KBM-7 (cell line): ENCODE measurements at regions not wholly inside any gene's neighbourhood (a gene's known extent, or its start where the extent isn't known, plus 50 kb on each side); places are given as distances from the start of the nearest gene placed in this dataset.
A peak's percentile ranks its signal among the peaks of the same experiment; 100 is the strongest.

Experiments
- DNase-seq: peaks from one replicate; pipeline ENCODE4 v3.0.0-alpha.2; 2015
- in situ Hi-C: fragments of 300-500 bp; cut with MboI; formaldehyde crosslinking; loops from 2 replicates; pipeline ENCODE4 v1.14.3; 2020; ENCODE audit warnings: low sequenced_read_pairs, low pct_unique_long_range_greater_than_20kb, mixed read lengths

DNA sequence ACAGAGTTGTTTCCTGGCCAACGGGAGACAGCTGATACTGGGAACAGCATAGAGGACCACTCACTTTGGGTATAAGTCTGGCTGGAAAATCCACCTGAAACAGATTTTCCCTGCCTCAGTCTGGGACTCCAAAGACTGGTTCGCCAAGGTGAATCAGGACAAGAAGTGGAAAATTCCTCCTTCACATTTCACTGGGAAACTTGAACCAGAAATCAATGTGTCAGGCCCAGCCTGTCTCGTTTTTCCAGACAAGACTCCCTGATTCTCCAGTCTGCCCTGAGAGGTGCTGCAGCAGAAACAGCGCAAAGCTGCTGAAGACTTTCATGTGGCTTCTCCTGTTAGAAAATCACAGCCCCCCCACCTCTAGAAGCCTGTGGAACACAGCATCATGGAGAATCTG, 269.8 kb downstream of the OPA1 start:
- in situ Hi-C loops = no loop called here
- DNase-seq = no peak

DNA sequence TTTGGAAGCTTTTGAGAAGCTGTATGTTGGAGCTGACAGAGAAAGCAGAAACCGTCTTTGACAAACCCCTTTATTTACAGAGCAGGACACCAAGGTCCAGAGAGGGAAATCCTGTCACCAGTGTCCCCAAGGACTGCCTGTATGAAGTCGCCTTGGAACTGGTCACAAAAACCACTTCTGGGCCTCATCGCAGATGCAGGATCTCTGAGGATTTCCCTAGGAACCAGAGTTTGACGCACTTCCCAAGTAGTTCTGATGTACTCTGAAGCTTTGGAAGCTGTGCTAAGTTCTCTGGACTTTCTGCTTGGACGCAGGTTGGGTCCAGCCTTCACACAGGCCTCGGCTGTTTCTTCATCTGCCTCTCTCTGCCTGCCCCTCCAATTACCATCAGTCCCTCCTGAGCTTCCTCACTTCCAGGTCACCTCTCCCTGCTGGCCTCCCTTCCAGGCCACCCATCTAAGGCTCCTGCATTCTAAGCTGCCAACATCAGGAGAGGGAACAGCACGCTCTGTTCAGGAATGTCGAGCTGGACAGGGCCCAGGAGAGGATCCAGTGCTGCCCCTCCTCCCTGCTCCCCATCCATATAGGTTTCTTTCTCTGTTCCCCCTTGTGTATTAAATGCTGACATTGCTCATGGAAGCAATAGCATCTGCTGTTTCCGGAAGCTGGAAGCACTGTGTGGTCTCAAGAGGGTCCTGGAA, 270.8 kb downstream of the OPA1 start:
- in situ Hi-C loops = no loop called here
- no peak for DNase-seq

DNA sequence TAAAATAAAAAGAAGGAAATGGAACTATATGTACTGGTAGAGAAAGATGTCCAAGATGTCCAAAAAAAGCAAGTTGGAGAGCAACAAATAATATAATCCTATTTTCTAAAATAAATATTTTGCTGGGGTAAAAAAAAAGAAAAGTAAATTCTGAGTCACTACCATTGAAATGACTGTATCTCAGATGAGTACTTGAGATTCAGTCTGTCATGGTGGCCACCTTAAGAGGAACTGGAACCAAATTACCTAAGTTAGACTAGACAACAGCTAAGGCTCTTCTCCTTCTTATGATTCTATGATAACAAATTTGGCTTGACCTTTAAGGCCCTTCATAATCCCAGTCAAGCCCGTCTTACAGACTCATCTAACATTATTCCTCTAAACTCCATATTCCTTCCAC, 270.6 kb upstream of the HES1 start:
- in situ Hi-C loops = no loop called here
- DNase-seq = no peak

DNA sequence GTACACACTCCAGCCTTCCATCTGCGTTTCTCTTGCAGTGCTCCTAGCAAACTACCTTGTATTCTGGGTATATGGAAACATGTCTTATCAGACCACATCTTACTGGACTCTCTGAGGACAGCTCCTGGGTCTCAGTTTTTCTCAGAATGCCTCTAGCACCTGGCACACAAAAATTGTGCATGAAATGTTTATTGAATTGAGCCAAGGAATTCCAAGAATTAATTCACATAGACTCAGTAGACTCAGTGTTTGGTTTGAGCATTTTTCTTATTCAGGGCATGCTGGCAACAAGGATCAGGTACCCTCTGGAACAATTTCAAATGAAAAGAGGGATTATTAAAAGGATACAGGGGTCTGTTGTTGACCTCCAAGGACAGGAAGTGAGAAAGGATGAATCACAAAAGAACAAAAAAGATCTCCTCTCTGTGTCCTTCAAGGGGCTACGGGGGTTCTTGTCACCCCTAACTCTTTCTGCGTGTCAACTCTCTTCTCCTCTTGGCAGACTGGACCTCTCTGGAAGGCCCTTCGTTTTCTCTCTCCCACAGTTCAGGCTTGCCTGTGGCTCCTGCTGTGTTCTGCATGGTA, 270.0 kb upstream of the HES1 start:
- in situ Hi-C loops = no loop called here
- no peak for DNase-seq

DNA sequence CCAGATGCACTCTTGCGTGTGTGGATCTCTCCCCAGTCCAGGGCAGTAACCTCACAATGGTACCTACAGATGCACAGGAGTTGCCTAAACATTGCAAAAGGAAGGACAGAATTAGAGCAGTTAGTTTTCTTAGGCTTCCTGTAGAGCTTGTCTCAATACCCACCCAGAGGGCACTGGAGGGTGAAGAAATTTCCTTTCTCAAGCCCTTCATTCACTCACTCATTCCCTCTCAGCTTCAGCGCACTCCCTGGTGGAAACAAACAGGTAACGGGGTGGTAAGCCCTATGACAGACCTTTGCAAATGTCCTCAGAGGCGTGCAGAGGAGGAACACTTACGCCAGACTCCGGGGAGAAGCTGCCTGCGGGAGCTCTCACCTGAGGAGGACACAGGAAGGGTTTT, 267.4 kb upstream of the HES1 start:
- in situ Hi-C loops = no loop called here
- DNase-seq = no peak

DNA sequence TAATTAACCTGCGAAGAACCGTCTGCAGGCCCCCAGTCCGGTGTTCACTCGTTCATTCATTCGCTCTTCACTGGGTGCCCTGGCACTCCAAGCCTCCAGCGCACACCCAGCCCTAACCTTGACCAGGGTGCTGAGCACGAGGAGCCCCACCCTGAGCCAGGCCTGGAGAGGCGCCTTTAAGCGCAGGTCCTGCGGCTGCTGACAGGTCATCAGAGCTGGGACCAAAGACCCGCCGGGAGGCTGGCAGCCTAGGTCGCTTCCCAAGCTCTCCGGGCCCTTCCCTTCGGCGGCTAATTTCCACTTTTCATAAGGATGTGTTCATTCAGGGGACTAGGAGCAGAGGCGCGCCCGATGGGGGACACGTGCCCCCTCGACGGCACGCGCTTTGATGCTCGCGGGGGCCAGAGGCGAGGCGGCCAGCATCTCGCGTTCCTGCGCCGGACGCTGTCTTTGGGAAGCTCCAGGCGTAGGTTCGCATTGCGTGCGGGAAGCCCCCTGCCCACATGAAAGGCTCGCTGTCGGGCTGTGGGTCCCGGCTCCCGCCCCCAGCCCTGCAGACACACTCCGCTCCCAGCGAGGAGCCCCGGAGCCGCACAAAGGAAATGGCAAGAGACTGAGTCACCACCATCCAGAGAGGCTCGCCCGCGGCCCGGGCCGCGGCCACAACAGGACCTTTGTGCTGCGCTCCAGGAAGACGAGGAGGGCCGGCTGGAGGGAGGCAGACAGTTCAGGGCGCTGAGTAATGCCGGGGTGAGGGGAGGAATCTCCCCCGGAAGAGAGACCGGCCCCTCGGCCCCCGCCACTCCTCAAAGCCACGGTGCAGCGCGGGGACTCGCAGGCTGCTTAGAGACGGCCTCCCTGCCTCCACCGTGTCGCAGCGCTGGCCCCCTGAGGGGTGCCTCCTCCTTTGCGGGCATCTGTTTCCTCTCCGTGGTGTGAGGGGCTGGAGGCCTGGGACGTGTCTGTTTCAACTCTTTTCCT, 266.4 kb upstream of the HES1 start:
- in situ Hi-C loops = no loop called here
- DNase-seq = peak; percentile 55

DNA sequence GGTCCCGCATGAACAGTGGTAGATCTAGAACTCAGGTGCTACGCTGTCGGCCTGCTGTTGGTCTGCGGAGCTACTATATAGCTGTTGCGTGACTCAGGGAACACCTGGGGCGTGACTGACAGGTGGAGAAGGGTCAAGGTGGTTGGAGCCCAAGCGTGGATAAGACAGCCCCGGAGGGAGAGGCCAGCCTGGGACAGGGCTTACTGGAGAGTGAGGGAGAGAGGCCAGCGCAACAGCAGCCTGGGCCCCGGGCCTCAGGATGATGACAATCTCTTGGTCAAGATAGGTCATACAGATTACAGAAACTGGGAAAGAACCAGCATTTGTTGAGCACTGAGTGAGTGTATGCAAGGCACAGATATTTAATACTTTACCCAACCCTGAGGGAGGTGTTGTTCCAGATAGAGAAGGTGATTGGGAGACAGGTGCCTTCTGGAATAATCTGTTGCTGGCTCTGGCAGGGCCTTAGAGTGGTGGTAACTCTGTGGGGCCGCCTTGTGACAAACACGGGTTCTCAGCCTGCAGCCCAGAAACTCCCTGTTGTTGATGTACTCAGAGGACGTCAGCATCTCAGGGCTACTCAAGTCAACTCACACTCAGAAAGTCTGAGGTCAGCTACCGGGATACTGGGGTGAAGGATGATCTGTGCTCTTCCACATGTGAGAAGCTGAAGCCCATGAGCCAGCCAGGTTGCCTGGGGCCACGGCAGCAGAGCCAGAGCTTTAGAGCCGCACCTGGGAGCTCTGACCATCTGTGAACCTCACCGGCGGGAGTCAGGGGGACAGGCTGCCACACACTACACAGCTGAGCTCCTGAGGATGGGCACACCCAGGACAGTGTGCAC, 265.4 kb upstream of the HES1 start:
- DNase-seq = no peak
- in situ Hi-C loops = no loop called here

DNA sequence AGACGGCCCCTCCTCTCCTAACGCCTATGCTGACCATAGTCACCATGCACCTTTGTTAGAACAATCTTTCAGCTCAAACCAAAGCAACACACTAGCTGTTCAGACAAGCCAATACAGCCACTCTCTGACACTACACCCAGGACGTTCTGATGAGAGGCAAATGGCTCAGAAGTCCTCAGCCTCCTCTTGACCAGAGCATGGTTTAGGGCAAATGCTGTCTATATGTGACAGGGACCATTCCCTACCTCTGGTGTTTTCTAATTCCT, 264.8 kb upstream of the HES1 start:
- in situ Hi-C loops = no loop called here
- DNase-seq = no peak

DNA sequence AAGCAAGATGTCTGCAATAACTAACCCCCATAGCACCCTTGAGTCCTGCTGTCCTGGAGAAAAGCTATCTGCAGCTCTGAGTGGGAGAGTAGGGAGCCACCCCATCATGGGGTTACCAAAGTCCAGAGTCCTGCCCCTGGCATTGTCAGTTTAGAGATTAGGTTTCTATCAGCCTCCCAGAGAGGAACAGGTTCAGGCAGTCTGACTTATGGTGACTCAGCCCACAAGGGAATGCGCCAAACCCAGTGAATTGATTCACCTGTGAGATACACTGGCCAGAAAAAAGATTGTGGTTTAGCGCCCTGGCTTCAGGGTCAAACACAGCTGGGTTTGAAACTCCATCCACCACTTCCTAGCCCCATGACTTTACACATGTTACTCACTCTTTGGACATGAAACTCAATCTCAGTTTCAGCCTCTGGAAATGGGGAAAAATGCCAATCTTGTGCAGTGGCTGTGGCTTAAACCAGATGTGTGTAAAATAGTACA, 263.6 kb upstream of the HES1 start:
- in situ Hi-C loops = no loop called here
- no peak for DNase-seq

DNA sequence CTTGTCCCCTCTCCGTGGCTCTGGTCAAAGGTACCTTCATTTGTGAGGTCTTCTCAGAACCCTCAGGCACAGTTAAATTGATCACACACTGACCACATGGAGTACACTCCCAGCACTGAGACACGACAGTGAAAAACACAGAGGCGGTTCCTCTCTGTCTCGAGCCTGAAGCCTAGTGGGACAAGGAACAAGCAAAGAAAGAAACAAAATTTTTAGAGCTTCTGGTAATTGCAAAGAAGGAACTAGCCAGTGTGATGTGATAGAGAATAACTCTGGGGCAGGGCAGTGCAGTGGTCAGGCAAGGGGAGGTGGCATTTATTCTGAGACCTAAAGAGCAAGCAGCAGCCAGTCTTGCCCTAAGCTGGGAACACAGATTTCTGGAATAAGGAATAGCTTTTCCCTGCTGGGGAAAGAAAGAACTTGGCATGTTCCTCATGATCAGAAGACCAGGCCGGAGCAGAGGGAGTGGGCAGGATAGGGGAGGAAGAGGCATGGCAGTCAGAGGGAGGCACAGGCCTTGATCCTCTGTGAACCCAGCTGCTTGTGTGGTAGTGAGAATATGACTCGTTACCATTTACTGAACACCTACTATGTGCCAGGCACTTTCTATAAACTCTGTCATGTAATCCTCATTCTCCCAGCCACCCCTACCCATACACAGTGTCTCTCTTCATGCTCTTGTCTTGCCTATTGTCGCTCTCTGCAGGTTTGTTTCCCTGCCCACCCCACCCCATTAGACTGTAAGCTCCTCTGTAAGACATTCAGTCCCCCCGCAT, 262.3 kb upstream of the HES1 start:
- DNase-seq = no peak
- in situ Hi-C loops = no loop called here

DNA sequence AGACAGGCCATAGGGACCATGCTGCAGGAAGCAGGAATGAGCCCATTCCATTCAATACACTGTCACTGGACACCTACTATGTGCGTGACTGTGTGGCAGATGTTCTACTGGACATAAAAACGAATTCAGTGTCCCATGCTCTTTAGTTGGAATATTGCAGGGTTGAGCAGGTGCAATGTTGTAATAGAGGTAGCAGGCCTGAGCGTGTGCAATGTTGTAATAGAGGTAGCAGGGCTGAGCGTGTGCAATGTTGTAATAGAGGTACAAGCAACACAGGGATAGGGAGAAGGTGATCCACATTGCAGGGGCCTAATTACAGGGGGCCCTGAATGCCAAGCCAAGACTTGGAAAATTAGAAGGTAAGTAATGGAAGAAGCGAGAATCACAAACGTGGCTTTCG, 261.4 kb upstream of the HES1 start:
- DNase-seq = no peak
- in situ Hi-C loops = no loop called here

DNA sequence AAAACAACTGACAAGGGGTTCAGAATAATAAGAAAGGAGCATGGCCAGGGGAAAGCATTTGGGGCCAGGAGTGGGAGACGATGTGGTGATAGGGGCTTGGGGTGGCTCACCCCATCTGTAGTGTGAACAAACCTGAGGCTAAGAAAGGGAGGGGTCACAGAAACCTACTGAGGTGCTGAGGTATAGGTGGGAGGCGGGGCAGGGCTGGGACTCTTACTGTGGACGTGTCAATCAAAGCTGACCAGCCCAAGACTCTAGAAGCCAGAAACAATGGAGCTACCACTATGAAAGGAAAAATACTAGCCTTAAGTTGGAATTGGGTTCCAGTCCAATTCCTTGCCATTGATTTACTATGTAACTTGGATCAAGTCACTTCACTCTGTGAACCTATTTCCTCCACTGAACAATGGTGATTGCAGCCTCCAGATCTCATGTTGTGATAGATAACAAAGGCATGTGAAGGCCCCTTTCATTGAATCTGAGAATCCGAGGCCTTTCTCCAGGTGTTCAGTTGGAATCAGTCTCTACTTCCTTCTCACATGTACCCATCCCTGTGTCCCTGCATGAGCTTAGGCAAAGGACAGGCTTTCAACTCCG, 260.9 kb upstream of the HES1 start:
- DNase-seq = no peak
- in situ Hi-C loops = no loop called here

DNA sequence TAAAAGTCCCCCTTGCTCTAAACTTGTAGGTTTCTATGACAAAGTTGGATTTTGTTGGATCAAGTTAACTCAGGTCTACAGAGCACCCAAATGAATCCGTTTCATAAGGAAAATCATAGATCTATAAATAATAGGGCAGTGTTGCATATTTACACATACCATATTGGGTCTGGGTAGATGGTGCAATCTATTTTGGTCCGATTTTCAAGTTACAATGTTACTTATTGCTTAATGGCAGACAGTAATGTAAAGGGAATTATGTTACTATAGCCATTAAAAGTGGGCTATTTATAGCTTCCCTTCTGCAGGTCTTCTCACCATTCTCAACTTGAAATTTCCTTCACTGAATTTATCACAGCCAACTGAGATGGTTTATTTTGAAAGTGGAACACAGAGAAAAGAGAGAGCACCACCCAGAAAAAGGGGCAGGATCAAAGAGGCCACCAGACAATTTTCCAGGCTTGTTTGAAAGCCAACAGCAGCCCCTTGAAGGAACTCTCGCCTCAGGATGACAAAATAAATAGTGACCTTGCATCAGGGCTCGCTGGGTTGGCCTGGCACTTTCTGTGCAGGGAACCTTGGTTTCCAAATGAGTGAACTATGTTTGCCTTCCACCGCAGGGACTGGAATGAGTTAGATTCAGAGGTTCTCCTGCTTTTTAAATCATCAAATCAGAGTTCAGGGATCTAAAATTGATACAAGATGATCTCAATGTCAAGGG, 260.2 kb upstream of the HES1 start:
- DNase-seq = no peak
- in situ Hi-C loops = no loop called here

DNA sequence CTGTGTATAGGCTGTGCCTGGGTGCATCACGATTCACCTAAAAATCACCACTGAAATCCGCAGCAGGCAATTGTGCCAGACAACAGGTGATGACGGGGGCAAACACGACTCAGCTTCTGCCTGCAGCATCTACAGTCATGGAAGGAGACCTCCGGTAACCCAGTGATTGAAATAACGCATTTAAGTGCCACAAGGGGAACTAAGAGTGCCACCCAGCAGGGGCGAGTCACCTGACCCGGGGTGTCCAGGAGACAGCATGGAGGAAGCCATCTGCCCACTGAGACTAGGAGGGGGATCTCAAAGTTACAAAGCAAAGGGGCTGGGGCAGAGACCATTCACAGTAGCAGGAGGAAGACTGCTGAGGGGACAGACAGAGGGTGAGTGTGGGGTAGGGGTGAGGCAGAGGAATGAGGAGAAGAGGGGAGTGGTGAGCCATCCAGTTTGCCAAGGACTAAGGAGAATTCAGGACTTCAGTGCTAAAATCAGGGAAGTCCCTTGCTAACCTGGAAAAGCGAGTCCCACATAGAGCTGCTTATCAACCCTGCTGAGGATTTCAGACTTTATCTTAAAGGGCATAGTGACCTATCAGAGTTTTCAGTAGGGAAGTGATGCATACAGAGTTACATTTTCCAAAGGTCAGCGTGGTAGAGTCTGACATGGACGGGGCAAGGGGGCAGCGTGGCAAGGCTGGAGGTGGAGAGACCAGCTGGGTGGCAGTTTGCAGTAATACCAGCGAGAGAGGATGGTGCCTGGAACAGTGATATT, 256.7 kb upstream of the HES1 start:
- in situ Hi-C loops = no loop called here
- no peak for DNase-seq

DNA sequence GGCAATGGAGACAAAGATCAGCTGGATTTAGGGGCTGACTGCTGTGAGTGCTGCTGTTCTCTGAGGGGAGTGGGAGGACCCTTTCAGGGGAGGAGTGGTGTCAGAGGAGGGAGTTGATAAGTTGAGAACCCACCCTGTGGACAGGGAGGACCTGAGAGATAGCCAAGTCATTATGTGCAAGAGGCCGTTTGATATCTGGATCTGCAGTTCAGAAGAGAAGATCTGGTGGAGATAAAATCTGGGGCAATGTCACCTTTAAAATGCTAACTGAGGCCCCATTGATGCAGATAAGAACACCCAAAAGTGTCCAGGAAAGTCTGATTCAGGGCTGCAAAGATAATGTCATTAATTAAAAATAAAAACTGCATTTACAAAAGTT, 256.1 kb upstream of the HES1 start:
- no peak for DNase-seq
- in situ Hi-C loops = no loop called here

DNA sequence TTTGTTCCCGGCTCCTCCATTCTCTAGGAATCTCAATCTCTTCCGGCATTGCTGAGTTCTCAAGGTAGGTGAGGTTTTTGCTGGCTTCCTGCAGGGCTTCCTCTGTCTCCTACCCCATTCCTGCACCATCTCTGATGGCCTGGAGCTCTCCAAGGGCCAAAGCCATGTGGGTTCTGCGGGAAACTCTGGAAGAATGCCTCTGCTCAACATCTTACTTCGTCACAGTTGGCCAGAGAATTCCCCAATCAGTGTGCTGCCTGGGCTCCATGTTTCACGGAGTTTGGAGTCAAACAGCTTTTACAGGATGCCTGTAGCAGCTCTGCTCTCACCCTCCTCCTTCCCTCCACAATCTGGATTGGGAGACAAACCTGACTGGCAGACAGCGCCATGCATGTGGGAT, 253.9 kb upstream of the HES1 start:
- no peak for DNase-seq
- in situ Hi-C loops = no loop called here

DNA sequence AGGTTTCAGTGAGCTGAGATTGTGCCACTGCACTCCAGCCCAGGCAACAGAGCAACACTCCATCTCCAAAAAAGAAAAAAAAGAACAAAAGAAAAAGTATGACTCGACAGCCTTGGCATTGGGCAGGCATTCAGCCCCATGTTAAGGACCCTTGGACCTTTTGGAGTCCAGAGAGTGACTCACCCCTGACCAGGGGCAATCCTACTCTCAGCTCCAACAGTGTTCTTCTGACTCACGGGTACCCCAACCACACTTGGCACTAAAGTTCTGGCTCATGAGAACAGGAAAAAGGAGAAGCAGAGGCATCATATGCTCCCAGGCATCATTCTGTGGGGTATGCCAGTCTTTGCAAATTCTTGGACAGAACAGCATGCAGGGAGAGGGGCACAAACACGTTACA, 252.4 kb upstream of the HES1 start:
- DNase-seq = no peak
- in situ Hi-C loops = no loop called here
